Aorta (tissue), 5 donors: ENCODE measurements at regions not wholly inside any gene's neighbourhood (a gene's known extent, or its start where the extent isn't known, plus 50 kb on each side); places are given as distances from the start of the nearest gene placed in this dataset.
"Not testable (repeated sequence)": the region's sequence is repeated elsewhere in the genome, so short reads cannot be mapped to it uniquely, and the experiment has no call there.

Source experiments
- ATAC-seq: fragments of 200-7000 bp; cut with Tn5 transposase; one replicate; pipeline ENCODE4 v1.9.1; 2022; ENCODE audit warnings: moderate library complexity; ENCODE audit not compliant: low FRiP score
- DNase-seq, 2 donors: peaks; one replicate each; pipeline ENCODE4 v3.0.0-alpha.2; 2020
- H3K27ac ChIP-seq, 2 donors: one replicate each; pipeline ENCODE4 v1.5.1; 2013; ENCODE audit warnings: low read length in 2 of 2, mild to moderate bottlenecking in 2 of 2, moderate library complexity in 2 of 2, control low read depth in 1 of 2, inconsistent platforms in 1 of 2, low read depth in 1 of 2
- H3K27me3 ChIP-seq, 2 donors: one replicate each; pipeline ENCODE4 v1.6.1; 2013; ENCODE audit warnings: control low read depth in 1 of 2, low read length in 1 of 2, mild to moderate bottlenecking in 1 of 2, moderate library complexity in 1 of 2; ENCODE audit not compliant: insufficient read depth in 2 of 2, control insufficient read depth in 1 of 2
- H3K36me3 ChIP-seq, 2 donors: one replicate each; pipeline ENCODE4 v1.6.1; 2013; ENCODE audit warnings: control low read depth in 1 of 2, low read length in 1 of 2, mild to moderate bottlenecking in 1 of 2; ENCODE audit not compliant: insufficient read depth in 2 of 2, control insufficient read depth in 1 of 2
- H3K4me1 ChIP-seq, 2 donors: one replicate each; pipeline ENCODE4 v1.6.1; 2013; ENCODE audit warnings: low read length in 2 of 2, control low read depth in 1 of 2, mild to moderate bottlenecking in 1 of 2, moderate library complexity in 1 of 2; ENCODE audit not compliant: insufficient read depth in 2 of 2, control insufficient read depth in 1 of 2
- H3K4me3 ChIP-seq, 2 donors: one replicate each; pipeline ENCODE4 v1.5.1; 2013; ENCODE audit warnings: low read length in 2 of 2, control low read depth in 1 of 2, mild to moderate bottlenecking in 1 of 2
- H3K9me3 ChIP-seq: one replicate; pipeline ENCODE4 v1.6.1; 2013; ENCODE audit warnings: mild to moderate bottlenecking, low read length; ENCODE audit not compliant: control insufficient read depth
- WGBS, 2 donors: extraction: QIAGEN DNeasy Blood & Tissue Kit; methylation state at CpG; one replicate each; pipeline ENCODE4 v1.1.7; 2013; 5-methylcytosine and 5-hydroxymethylcytosine counted together
- intact Hi-C, 2 donors: fragments of 100-400 bp; cut with DNase I; formaldehyde crosslinking; loops; one replicate each; pipeline versions ENCODE4 v1.14.2 to v1.15.0; 2022
- donor health status: healthy with polysubstance abuse.
- donor health status: Bipolar disorder and iron deficiency.
- donor health status: DM: no; HTN: no; CAD: no.
- donor health status: DM: no; HTN: no; CAD: no.
- donor health status: DM: yes; HTN: yes; CAD: no.

DNA sequence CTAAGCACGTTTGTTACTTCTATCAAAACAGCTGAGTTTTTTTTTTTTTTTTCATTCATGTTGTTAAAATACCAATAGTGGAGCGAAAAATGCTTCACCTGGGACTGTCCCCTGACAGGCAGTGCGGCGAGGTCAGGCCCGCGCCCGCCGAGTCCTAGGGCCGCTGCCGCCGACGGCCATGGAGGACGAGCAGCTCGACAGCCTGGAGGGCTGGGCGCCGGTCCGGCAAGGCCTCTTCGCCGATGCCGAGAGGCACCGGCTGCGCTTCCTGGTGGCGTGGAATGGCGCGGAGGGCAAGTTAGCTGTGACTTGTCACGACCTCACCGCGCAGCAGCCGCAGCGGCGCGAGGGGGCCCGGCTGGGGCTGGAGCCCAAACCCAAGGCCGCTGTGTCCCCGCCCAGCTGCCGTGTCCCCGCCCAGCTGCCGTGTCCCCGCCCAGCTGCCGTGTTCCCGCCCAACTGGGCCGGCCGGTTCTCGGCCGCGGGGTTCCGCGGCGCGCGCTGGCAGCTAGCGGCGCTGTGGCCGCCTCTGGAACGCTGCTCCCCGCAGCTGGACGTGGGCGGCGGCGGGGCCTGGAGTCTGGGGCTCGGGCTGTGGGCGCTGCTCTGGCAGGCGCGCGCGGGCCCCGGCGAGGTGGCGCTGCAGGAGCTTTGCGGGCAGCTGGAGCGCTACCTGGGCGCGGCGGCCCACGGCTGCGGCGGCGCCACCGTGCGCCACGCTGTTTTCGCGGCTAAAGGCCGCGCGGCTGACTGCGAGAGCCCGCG is 56.7 kb upstream of the GOLGA8R start:
- H3K36me3 ChIP-seq, intact Hi-C loops, H3K27me3 ChIP-seq, H3K4me3 ChIP-seq, H3K9me3 ChIP-seq, H3K27ac ChIP-seq, H3K4me1 ChIP-seq: not testable (repeated sequence)
- 0% methylated on average over 17 to 41 of the region's 89 CpGs for WGBS, 2 donors
- ATAC-seq, result peak; percentile 100
- DNase-seq, result peak; percentile 68 to 86

GRCh38 chr15:30471366-30471749 is 57.3 kb upstream of the GOLGA8R start:
- H3K36me3 ChIP-seq, ATAC-seq, H3K27ac ChIP-seq, H3K9me3 ChIP-seq, intact Hi-C loops, DNase-seq, H3K27me3 ChIP-seq, H3K4me3 ChIP-seq, H3K4me1 ChIP-seq: not testable (repeated sequence)
- WGBS, 2 donors, result no CpG with 5 or more reads among the region's 34 CpGs

DNA sequence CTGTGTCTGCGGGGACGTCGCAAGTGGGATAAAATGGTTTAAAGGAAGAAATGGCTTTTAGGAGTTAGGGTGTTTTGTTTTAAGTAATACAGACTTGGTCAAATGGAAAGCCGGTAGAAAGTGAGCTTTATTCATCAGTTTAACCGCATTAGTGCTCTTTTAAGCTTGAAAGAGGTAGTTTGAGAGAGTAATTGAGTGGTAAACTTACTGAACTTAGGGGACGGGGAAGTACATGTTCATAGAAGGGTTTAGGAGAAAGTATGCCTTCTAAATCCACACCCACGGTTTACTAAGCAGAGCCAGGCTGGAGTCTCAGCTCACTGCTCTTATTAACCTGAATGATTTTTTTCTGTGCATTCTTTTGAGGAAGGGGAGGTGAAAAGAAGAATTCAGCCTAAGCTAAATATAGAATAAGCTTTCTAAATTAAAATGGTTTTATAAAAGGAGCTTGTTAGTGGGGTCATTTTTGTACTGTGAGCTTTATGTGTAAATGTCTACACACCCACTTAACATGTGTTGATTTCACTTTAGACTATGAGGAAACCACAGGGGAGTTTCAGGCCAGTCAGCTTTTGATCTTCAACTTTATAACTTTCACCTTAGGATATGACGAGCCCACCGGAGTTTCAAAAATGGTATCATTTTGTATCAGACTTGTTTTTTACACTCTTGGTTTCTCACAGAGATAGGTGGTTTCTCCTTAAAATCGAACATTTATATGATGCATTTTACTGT is 57.9 kb upstream of the GOLGA8R start:
- H3K36me3 ChIP-seq, H3K9me3 ChIP-seq, H3K27me3 ChIP-seq, DNase-seq, H3K4me3 ChIP-seq, H3K27ac ChIP-seq, ATAC-seq, H3K4me1 ChIP-seq, intact Hi-C loops: not testable (repeated sequence)
- WGBS, 2 donors, result no CpG with 5 or more reads among the region's 10 CpGs

- DNase-seq, result peak in 1 of 2 donors; percentile 55
- intact Hi-C loops, H3K27me3 ChIP-seq: not testable (repeated sequence)
Observed at GRCh38 chr15:30484887-30485286, 67.0 kb upstream of the GOLGA8Q start.

GRCh38 chr15:30489237-30489636 is 62.6 kb upstream of the GOLGA8Q start:
- H3K9me3 ChIP-seq, H3K4me1 ChIP-seq, H3K36me3 ChIP-seq, ATAC-seq, H3K27ac ChIP-seq, intact Hi-C loops, H3K27me3 ChIP-seq, H3K4me3 ChIP-seq: not testable (repeated sequence)
- WGBS, 2 donors, result 89 to 90% methylated on average over 17 of the region's 17 CpGs
- DNase-seq, result peak in 1 of 2 donors; percentile 53

More at GRCh38 chr15:30484887-30485286, 67.0 kb upstream of the GOLGA8Q start:
- ATAC-seq, H3K4me1 ChIP-seq, H3K4me3 ChIP-seq, H3K27ac ChIP-seq, H3K9me3 ChIP-seq, H3K36me3 ChIP-seq: not testable (repeated sequence)
- WGBS, 2 donors, result 79 to 81% methylated on average over 7 to 9 of the region's 9 CpGs

GRCh38 chr15:30490334-30490733 is 61.5 kb upstream of the GOLGA8Q start:
- intact Hi-C loops, H3K4me3 ChIP-seq, H3K9me3 ChIP-seq, H3K4me1 ChIP-seq, ATAC-seq, H3K36me3 ChIP-seq, DNase-seq, H3K27me3 ChIP-seq, H3K27ac ChIP-seq: not testable (repeated sequence)
- 50 to 93% methylated on average over 1 of the region's 1 CpG for WGBS, 2 donors

- DNase-seq, result not testable (repeated sequence)
Observed at GRCh38 chr15:30493947-30494346, 57.9 kb upstream of the GOLGA8Q start.

DNA sequence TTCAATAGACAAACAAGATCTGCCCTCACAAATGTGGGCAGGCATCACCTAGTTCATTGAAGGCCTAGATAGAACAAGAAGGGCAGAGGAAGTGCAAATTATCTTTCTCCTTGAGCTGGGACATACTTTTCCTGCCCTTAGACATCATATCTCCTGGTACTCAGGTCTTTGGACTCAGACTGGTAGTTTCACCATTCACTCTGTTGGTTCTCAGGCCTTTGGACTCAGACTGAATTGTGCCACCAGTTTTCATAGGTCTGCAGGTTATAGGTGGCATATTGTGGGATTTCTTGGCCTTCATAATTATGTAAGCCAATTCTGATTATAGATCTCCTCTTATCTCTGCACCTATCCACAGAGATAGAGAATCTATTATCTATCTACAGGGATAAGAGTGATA is 54.6 kb upstream of the GOLGA8Q start:
- H3K9me3 ChIP-seq, H3K36me3 ChIP-seq, H3K27me3 ChIP-seq, H3K27ac ChIP-seq, H3K4me3 ChIP-seq, intact Hi-C loops, H3K4me1 ChIP-seq, ATAC-seq, DNase-seq: not testable (repeated sequence)

More at GRCh38 chr15:30493947-30494346, 57.9 kb upstream of the GOLGA8Q start:
- H3K27ac ChIP-seq, H3K4me1 ChIP-seq, intact Hi-C loops, H3K27me3 ChIP-seq, ATAC-seq, H3K9me3 ChIP-seq, H3K4me3 ChIP-seq, H3K36me3 ChIP-seq: not testable (repeated sequence)
- no CpG with 5 or more reads among the region's 1 CpG for WGBS, 2 donors

GRCh38 chr15:30499233-30499632 is 52.6 kb upstream of the GOLGA8Q start:
- H3K4me1 ChIP-seq, intact Hi-C loops, H3K36me3 ChIP-seq, ATAC-seq, DNase-seq, H3K9me3 ChIP-seq, H3K4me3 ChIP-seq, H3K27ac ChIP-seq, H3K27me3 ChIP-seq: not testable (repeated sequence)
- WGBS, 2 donors, result no CpG with 5 or more reads among the region's 7 CpGs
